NOMO-1 treated with DMSO at 0.1 percent for 48 hours (cell line): ENCODE measurements at regions not wholly inside any gene's neighbourhood (a gene's known extent, or its start where the extent isn't known, plus 50 kb on each side); places are given as distances from the start of the nearest gene placed in this dataset.
"Not testable (repeated sequence)": the region's sequence is repeated elsewhere in the genome, so short reads cannot be mapped to it uniquely, and the experiment has no call there.

ENCODE experiments used
- DNase-seq: peaks from one replicate; lab custom pipeline; 2025; ENCODE audit not compliant: unreplicated experiment; lab: John Stamatoyannopoulos, UW

GRCh38 chr6:121682666-121683065, 247.2 kb downstream of the GJA1 start:
- no peak for DNase-seq

- DNase-seq, result not testable (repeated sequence)
These were observed 250.4 kb downstream of the GJA1 start for GRCh38 chr6:121685806-121686205.

- DNase-seq, result no peak
These were observed 251.2 kb downstream of the GJA1 start for GRCh38 chr6:121686611-121687023.

GRCh38 chr6:121688974-121689373, 253.5 kb downstream of the GJA1 start:
- no peak for DNase-seq

- DNase-seq, result no peak
These were observed 255.7 kb downstream of the GJA1 start for GRCh38 chr6:121691126-121691551.

GRCh38 chr6:121694389-121694788, 258.9 kb downstream of the GJA1 start:
- DNase-seq, result no peak

- no peak for DNase-seq
These were observed 259.4 kb downstream of the GJA1 start for GRCh38 chr6:121694801-121695251.

- DNase-seq, result no peak
These were observed 259.9 kb downstream of the GJA1 start for GRCh38 chr6:121695329-121695728.

GRCh38 chr6:121697921-121698320, 262.5 kb downstream of the GJA1 start:
- no peak for DNase-seq

GRCh38 chr6:121698617-121699016, 263.2 kb downstream of the GJA1 start:
- no peak for DNase-seq

- DNase-seq, result not testable (repeated sequence)
These were observed 267.7 kb downstream of the GJA1 start for GRCh38 chr6:121703129-121703528.

- DNase-seq, result no peak
These were observed 276.0 kb downstream of the GJA1 start for GRCh38 chr6:121711472-121711871.

GRCh38 chr6:121717686-121718085, 282.2 kb downstream of the GJA1 start:
- DNase-seq, result no peak

- DNase-seq, result not testable (repeated sequence)
These were observed 285.4 kb downstream of the GJA1 start for GRCh38 chr6:121720867-121721266.

- DNase-seq, result no peak
These were observed 288.2 kb downstream of the GJA1 start for GRCh38 chr6:121723623-121724022.

GRCh38 chr6:121724576-121724975, 289.1 kb downstream of the GJA1 start:
- no peak for DNase-seq

- no peak for DNase-seq
These were observed 291.1 kb downstream of the GJA1 start for GRCh38 chr6:121726596-121726995.

GRCh38 chr6:121730616-121731015, 295.2 kb downstream of the GJA1 start:
- no peak for DNase-seq

- DNase-seq, result no peak
These were observed 295.9 kb downstream of the GJA1 start for GRCh38 chr6:121731381-121731780.

- no peak for DNase-seq
These were observed 297.2 kb downstream of the GJA1 start for GRCh38 chr6:121732641-121733040.

- DNase-seq, result no peak
These were observed 297.8 kb downstream of the GJA1 start for GRCh38 chr6:121733234-121733633.

- not testable (repeated sequence) for DNase-seq
These were observed 304.7 kb downstream of the GJA1 start for GRCh38 chr6:121740188-121740587.

- DNase-seq, result no peak
These were observed 308.2 kb downstream of the GJA1 start for GRCh38 chr6:121743691-121744090.

GRCh38 chr6:121748376-121748775, 312.9 kb downstream of the GJA1 start:
- no peak for DNase-seq
